ENCODE measurements at regions not wholly inside any gene's neighbourhood (a gene's known extent, or its start where the extent isn't known, plus 50 kb on each side); places are given as distances from the start of the nearest gene placed in this dataset.

DNA sequence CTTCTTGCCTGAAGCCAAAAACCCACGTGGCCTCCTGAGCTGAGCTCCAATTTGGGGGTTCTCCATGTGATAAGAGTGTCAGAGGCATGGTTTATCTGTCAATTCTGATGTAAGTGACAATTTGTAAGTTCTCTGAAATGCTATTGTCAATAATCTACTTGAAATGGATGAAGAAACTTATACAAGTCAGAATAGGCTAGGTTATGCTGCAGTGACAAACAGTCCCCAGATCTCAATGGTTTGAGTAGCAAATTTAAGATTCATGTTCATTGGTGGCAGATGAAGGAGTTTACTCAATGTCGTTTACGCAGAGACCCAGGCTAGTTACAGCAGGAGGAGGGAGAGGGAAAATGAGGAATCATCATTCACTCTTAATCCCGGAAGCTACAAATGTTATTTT is 352.4 kb downstream of the KIF16B start:
- Histone ChIP-seq H3K4me3 (no peak overlapping the region), H3K27me3 (no peaks in the 10 kb centered on the region), H4K20me1 (no peaks in the 10 kb centered on the region), H3K4me1 (no peaks in the 10 kb centered on the region), H3K4me2 (no peak overlapping the region), H3K36me3 (no peaks in the 10 kb centered on the region), H3K9ac (no peak overlapping the region), H3K9me3 (peaks cover 24% of the 10 kb centered on the region), H3K27ac (no peak overlapping the region)
- no peak for TF ChIP-seq Cebpa-rat (IDR thresholded peaks at IDR 0.05)

DNA sequence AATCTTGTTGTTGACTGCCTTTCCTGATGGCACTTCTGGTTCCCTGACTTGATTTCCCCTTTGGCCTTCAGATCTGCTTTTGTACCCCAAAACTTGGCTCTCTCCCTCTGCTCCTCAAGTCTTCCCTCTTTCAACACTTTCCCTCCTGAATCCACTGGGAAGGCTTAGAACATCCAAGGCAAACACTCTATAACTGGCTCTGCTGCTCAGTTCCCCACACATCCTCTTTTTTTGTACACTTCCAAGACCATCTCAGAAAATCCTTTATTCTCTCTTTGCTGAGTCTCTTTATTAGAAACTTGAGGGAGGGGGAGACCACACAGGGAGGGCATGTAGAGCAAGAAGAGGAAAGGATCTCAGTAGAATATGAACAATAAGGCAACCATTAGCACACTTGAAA is 354.1 kb downstream of the KIF16B start:
- Histone ChIP-seq H3K27ac (no peak overlapping the region), H3K9me3 (peaks cover 17% of the 10 kb centered on the region), H3K4me1 (0 out of 2 replicates have a peak, but pooled peaks cover 5% of the 10 kb centered on the region), H3K36me3 (no peaks in the 10 kb centered on the region), H4K20me1 (no peaks in the 10 kb centered on the region), H3K4me2 (no peak overlapping the region), H3K9ac (no peak overlapping the region), H3K27me3 (no peaks in the 10 kb centered on the region), H3K4me3 (no peak overlapping the region)
- TF ChIP-seq Cebpa-rat (IDR thresholded peaks at IDR 0.05), result no peak

DNA sequence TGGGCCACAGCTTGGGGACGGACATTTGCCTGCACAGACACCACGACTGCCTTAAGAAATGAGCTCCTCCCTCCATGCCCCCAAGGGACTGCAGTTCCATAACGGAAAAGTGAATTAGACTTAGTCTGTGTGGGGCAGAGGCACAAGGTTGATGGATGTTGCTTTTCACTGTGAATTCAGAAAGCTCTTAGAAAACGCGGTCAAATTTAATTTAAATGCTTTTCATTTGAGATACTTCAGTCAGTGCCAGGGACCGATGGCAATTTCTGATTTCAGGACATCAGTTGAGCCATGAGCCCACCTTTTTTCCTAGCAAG is 356.4 kb downstream of the KIF16B start:
- Histone ChIP-seq H3K27me3 (no peaks in the 10 kb centered on the region), H3K27ac (no peak overlapping the region), H3K4me2 (no peak overlapping the region), H3K4me1 (0 out of 2 replicates have a peak, but pooled peaks cover 5% of the 10 kb centered on the region), H3K4me3 (no peak overlapping the region), H3K9ac (no peak overlapping the region), H3K9me3 (peaks cover 17% of the 10 kb centered on the region), H4K20me1 (no peaks in the 10 kb centered on the region), H3K36me3 (no peaks in the 10 kb centered on the region)
- no peak for TF ChIP-seq Cebpa-rat (IDR thresholded peaks at IDR 0.05)

DNA sequence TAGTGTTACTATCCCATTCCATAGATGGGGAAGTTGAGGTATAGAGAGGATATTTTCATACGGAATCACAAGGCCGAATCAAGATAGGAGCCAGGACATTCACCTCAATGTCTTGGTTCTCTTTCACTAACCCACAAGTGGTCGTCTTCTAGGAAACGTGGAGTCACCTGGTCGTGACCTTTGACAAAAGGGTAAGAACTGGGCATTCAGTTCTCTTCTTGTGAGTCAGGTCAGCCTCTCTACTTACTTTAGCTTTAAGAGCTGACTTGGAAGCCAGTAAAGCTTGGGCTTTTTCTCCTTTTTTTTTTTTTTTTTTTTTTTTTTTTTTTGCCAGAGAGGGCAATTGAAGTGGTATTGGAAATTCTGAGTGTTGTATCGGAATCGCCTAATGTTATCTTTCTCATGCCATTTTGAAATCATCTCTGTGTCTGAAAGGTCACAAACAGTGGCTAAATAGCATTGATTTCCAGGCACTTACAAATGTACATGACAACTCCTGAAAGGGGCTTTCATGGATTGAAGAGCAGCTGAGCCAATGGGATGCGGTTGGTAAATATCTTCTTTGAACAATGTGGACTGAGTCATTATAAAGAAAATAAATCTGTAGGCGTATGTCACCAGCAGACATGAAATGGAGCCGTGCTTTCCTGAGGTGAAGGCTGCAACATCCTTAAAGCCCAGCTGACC is 356.9 kb downstream of the KIF16B start:
- no peaks in the 10 kb centered on the region for H4K20me1 ChIP-seq
- H3K4me3 ChIP-seq, result no peak overlapping the region
- no peak for TF ChIP-seq Cebpa-rat (IDR thresholded peaks at IDR 0.05)
- no peak overlapping the region for H3K9ac ChIP-seq
- H3K27me3 ChIP-seq, result no peaks in the 10 kb centered on the region
- peaks cover 17% of the 10 kb centered on the region for H3K9me3 ChIP-seq
- no peak overlapping the region for H3K27ac ChIP-seq
- H3K4me1 ChIP-seq, result 0 out of 2 replicates have a peak, but pooled peaks cover 5% of the 10 kb centered on the region
- no peak overlapping the region for H3K4me2 ChIP-seq
- H3K36me3 ChIP-seq, result no peaks in the 10 kb centered on the region

DNA sequence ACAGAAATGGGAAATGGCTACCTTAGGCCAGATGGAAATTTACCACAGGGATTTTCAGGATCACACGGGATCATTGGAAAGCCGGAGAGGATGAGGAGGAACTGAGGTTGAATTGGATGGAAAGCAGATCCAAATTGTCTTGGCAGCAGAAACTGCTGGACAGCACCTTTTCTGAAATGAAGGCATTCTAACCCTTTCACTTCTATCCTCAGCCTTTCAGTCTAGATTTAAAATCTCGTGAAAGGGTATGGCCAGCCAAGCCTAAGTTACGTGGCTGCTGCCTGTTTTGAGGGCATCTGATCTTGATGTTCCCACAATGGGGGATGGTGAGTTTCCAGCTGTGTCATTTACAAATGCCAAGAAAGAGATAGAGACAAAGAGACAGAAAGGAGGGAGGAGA is 358.2 kb downstream of the KIF16B start:
- Histone ChIP-seq H3K4me2 (no peak overlapping the region), H3K4me1 (0 out of 2 replicates have a peak, but pooled peaks cover 5% of the 10 kb centered on the region), H4K20me1 (no peaks in the 10 kb centered on the region), H3K4me3 (no peak overlapping the region), H3K9me3 (0 out of 2 replicates have a peak, but pooled peaks cover 7% of the 10 kb centered on the region), H3K9ac (no peak overlapping the region), H3K27ac (no peak overlapping the region), H3K36me3 (no peaks in the 10 kb centered on the region), H3K27me3 (no peaks in the 10 kb centered on the region)
- no peak for TF ChIP-seq Cebpa-rat (IDR thresholded peaks at IDR 0.05)

DNA sequence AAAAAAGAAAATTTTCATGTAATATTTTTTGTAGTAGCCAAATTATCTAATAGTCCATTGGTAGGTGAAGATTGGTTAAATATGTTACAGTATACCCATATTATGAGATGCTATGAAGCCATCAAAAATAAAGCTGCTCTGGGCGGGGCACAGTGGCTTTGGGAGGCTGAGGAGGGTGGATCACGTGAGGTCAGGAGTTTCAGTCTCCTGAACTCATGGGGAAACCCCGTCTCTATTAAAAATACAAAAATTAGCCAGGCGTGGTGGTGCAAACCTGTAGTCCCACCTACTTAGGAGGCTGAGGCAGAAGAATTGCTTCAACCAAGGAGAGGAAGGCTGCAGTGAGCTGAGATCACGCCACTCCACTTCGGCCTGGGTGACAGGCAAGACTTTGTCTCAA is 360.5 kb downstream of the KIF16B start:
- no peak overlapping the region for H3K4me3 ChIP-seq
- H3K27ac ChIP-seq, result no peak overlapping the region
- peaks cover 11% of the 10 kb centered on the region for H3K4me1 ChIP-seq
- no peaks in the 10 kb centered on the region for H3K27me3 ChIP-seq
- no peak for TF ChIP-seq Cebpa-rat (IDR thresholded peaks at IDR 0.05)
- H3K9ac ChIP-seq, result no peak overlapping the region
- no peak overlapping the region for H3K4me2 ChIP-seq
- no peaks in the 10 kb centered on the region for H3K9me3 ChIP-seq
- no peaks in the 10 kb centered on the region for H4K20me1 ChIP-seq
- no peaks in the 10 kb centered on the region for H3K36me3 ChIP-seq

DNA sequence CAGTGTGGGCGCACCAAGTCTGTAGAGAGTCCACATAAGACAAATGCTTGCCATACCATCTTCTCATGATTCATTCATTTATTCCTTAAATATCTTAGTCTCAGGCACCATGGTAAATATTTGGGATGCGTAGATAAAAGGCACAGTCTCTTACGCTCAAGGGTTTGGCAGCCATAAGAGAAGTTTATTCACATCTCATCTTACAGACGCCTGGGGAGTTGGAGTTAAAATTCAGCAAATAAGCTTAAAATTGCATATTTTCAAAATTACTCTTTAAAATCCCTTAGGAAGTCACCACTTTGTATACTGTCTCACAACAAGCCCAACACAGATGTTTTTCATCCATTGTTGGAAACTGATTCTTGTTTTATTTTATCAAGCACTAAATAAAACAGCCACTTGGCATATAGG is 363.3 kb downstream of the KIF16B start:
- no peak for TF ChIP-seq Cebpa-rat (IDR thresholded peaks at IDR 0.05)
- Histone ChIP-seq H3K9ac (no peak overlapping the region), H4K20me1 (no peaks in the 10 kb centered on the region), H3K4me3 (no peak overlapping the region), H3K4me2 (no peak overlapping the region), H3K27me3 (no peaks in the 10 kb centered on the region), H3K4me1 (peaks cover 24% of the 10 kb centered on the region), H3K9me3 (no peaks in the 10 kb centered on the region; the same call in 1 of the 2 replicates), H3K36me3 (no peaks in the 10 kb centered on the region), H3K27ac (no peak overlapping the region)

DNA sequence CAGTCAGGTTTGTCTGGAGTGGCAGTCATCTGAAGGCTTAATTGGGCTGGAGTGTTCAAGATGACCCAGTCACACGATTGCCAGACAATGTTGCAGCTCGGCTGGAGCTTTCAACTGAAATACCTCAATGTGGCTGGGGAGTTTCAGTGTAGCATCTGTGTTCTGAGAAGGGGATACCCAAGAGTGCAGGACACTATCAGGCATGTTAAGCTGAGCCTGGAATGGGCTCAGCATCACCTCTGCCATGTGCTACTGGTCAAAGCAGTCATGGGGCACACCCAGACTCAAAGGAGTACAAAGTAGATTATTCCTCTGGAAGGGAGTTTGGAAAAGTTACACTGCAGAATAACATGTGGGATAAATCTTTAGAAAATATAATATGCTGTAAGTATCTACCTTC is 363.9 kb downstream of the KIF16B start:
- H4K20me1 ChIP-seq, result no peaks in the 10 kb centered on the region
- no peak overlapping the region for H3K4me2 ChIP-seq
- H3K27me3 ChIP-seq, result no peaks in the 10 kb centered on the region
- H3K36me3 ChIP-seq, result no peaks in the 10 kb centered on the region
- H3K9me3 ChIP-seq, result peaks cover 1% of the 10 kb centered on the region; the same call in 1 of the 2 replicates
- peaks cover 20% of the 10 kb centered on the region for H3K4me1 ChIP-seq
- no peak overlapping the region for H3K27ac ChIP-seq
- TF ChIP-seq Cebpa-rat (IDR thresholded peaks at IDR 0.05), result no peak
- H3K9ac ChIP-seq, result no peak overlapping the region
- H3K4me3 ChIP-seq, result no peak overlapping the region

DNA sequence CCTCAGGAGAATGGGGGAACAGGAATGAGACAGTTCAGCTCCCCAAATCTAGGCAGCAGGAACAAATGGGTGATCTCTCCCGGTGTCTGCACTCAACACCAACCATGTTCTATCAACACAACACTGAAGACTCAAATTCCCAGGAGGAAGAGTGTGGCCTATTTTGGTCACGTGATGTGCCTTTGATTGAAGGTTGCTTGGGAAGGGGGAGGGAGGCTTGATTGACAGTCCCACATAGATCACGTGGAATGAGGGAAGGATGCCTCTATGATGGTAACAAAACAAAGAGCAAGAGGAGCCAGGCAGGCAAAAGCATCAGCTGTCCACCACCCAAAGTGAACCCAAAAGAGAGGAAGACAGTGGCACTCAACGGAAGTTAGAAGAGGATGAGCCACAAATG is 364.8 kb downstream of the KIF16B start:
- Histone ChIP-seq H3K9ac (no peak overlapping the region), H3K9me3 (peaks cover 4% of the 10 kb centered on the region; the same call in 1 of the 2 replicates), H3K4me1 (peaks cover 20% of the 10 kb centered on the region), H3K27ac (no peak overlapping the region), H4K20me1 (no peaks in the 10 kb centered on the region), H3K27me3 (no peaks in the 10 kb centered on the region), H3K4me2 (peak overlapping the region; percentile 26; the same call in 1 of the 2 replicates), H3K36me3 (no peaks in the 10 kb centered on the region), H3K4me3 (no peak overlapping the region)
- TF ChIP-seq Cebpa-rat (IDR thresholded peaks at IDR 0.05), result no peak

DNA sequence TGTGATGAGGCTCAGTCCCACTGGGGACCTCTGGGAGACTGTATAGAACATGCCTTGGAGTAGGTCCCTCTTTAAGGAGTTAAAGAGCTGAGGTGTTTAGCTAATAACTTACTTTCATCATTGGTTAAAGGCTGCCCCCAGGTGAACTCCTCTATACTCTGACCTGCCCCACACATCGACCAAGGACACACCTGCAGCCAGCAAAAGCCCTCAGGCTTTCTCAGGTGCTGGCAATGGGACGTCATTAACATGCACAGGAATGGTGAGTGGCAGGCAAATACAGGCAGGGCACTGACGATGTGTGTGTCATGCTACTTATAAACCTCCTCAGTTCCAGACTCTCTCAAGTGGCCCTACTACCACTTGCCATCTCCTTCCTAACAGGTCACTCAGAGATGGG is 366.4 kb downstream of the KIF16B start:
- Histone ChIP-seq H3K4me2 (peak overlapping the region; percentile 38), H3K4me3 (no peak overlapping the region), H3K27ac (peak overlapping the region; percentile 12; the same call in 1 of the 2 replicates), H3K9me3 (peaks cover 16% of the 10 kb centered on the region), H3K9ac (no peak overlapping the region), H3K36me3 (no peaks in the 10 kb centered on the region), H4K20me1 (no peaks in the 10 kb centered on the region), H3K4me1 (peaks cover 20% of the 10 kb centered on the region), H3K27me3 (no peaks in the 10 kb centered on the region)
- no peak for TF ChIP-seq Cebpa-rat (IDR thresholded peaks at IDR 0.05)

Measured in BLaER1 (cell line).